GF-D8 (cell line): ENCODE measurements at regions not wholly inside any gene's neighbourhood (a gene's known extent, or its start where the extent isn't known, plus 50 kb on each side); places are given as distances from the start of the nearest gene placed in this dataset.
"Not testable (repeated sequence)": the region's sequence is repeated elsewhere in the genome, so short reads cannot be mapped to it uniquely, and the experiment has no call there.

ENCODE experiments used
- DNase-seq: peaks from one replicate; lab custom pipeline; 2025; lab: John Stamatoyannopoulos, UW

DNA sequence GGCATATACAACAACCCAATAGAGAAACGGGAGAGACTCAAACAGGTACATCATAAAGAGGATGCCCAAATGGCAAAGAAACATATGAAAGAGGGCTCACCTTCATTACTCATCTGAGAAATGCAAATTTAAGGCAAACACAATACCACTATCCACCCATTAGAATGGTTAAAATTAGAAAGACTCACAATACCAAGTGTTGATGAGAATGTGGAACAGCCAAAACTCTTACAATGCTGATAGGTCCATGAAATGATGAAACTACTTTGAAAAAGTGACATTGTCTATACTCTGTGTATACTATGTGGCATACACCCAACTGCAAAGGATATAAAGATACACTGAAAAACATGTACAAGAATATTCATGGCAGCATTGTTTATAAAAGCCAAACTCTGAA, 96.2 kb upstream of the TSHZ3 start:
- no peak for DNase-seq

DNA sequence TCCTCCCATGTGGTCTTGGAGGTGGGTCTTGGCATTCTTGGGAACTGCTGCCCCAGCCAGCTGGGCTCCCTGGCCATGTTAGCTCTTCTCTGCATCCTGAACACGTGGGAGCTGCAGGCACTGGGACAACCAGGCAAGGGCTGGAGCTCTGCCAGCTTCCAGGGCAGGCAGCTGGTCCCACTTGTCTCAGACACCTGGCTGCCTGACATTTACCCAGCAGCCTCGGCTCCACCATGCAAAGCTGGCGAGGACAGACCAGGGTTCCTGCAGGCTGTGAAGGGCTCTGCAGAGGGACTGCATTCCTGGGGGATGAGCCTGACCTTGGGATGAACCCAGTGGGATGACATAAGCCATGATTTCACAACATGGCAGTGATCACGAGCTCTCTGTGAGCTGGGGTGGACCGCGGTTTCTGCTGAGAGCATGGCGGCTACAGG, 99.0 kb upstream of the TSHZ3 start:
- DNase-seq: no peak

DNA sequence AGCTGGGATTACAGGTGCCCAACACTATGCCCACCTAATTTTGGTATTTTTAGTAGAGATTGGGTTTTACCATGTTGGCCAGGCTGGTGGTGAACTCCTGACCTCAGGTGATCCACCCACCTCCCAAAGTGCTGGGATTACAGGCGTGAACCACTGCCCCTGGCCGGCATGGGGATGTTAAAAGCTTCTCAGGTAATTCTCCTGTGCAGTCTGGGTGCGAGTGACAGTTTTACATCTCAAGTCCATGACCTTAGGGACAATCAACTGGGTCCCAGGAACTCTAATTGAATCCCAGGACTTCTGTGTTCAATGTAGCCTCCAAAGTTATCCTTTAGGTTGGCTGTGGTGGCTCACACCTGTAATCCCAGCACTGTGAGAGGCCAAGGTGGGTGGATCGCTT, 100.1 kb upstream of the TSHZ3 start:
- DNase-seq: no peak

DNA sequence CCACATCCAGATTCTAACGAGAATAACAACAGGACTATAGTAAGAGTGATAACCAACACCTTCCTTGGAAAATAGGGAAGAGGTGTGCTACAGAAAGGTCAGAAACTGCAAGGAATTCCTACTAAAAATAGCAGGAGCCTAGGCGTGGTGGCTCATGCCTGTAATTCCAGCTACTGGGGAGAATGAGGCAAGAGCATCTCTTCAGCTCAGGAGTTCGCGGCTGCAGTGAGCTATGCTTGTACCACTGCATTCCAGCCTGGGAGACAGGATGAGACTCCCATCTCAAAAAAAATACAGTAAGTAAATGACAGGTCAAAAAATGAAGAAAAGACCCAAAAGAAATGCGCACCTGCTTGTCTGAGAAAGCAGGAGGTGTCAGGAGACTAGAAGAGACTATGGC, 101.5 kb upstream of the TSHZ3 start:
- no peak for DNase-seq

DNA sequence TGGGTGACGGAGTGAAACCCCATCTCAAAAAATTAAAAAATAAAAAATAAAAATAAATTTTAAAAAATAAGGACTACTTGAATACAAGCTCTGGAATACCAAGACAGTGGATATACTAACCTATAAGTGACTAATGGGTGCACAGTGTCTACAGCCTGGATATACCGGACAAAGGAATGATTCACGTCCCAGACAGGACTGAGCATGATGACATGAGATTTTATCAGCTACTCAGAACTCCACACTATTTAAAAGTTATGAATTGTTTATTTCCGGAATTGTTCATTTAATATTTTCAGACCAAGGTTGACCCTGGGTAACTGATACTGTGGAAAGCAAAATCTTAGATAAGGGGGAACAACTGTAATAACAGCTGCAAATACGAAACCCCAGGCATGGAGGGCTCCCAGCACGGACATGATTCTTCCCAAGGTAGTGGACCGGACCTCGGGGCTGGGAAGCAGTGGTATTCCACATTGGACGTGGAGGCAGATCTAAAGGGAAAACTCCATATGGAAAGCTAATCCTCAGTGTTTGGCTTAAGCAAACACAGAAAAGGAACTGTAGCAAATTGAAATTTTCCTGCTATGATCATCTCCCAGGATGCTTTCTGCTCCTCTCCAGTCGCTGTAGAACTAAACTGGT, 102.6 kb upstream of the TSHZ3 start:
- DNase-seq: no peak

DNA sequence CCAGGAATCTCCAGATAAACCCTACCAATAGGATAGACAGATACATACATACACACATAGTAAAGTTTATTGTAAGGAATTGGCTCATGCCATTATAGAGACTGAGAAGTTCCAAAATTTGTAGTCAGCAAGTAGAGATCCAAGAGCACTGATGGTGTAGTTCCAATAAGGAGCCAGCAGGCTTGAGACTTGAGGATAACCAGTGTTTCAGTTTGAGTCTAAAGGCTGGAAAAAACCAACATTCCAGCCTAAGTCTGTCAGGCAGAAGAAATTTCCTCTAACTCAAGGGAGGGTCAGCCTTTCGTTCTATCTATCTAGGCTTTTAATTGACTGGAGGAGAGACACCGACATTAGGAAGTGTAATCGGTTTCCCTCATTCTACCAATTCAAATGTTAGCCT, 110.2 kb upstream of the TSHZ3 start:
- DNase-seq: no peak

DNA sequence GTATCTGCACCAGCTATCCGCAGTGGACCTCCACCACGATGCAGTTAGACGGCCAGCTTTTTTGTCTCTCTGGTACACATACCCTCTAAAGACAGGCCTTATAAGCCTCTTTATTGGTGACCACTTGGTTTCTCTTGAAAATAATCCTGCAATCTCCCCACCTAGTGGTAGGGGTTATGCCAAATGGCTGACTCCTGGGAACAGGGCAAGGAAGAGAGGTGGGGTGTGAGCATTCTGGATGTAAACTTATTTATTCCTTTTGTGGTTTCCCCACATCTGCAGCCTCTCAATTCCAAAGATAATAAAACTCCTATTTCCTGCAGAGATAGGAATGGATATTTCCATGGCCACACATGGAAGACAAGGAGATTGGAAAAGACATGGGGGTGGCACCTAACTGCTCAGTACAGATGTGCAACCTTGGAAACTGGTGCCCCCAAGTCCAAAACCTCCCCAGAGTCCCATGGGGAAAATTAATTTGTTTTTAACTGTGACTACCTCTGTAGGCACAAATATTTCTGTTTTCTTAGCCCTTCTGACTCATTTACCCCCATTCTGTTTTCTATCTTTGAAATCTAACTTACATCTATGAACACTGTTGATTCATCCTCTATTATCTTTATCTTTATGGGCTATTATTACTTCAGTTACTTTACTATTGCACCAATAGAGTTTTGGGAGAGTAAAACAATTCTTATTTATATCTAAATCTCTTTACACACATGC, 112.7 kb upstream of the TSHZ3 start:
- no peak for DNase-seq

DNA sequence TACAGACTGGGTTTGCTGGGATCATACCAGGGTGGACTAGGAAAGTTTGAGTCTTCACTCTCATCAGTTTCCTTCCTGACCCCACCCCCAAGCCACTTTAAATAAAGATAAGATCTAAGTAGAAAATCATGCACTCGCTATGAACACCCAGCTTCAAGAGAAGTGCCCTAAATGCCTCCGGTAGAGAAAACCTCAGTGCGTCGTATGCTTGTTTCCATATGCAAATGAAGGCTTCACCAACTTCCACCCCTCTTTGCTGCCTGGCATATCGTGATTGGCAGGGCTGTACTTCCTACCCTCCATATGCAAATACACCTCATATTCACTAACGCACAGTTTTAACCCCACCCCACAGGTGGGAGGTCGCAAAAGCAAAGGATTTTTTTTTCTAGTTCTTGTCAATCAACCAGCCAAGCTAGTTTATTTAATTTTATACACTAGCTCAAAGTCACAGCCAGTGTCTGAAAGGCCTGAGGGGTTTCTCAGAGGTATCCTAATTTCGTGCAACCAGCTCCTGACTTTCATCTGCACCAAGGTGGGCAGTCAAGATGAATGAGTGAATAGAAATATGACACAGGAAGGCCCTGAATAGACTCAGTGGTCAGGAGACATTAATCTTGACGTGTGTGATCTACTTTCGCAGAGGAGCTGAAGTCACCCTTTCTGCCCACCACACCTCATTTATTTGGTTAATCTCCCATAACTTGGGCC, 121.1 kb upstream of the TSHZ3 start:
- DNase-seq: no peak

DNA sequence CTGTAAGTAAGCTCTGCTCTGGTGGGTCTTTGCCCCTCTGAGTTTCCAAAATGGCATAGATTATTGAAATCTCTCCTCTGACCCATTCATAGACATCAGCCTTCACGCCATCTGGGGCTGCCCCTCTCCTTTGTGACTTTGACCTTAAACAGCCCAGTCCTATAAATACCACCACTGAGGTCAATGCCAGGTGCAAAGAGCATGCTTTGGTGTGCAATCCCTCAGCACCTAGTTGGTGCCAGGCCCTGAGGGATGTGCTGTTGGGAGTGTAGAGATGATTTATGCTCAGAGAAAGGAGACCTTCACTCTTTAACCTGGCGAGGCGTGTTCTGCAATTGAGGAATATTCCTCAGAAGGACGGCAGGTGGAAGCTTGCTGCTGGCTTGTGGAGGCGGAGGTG, 121.7 kb upstream of the TSHZ3 start:
- no peak for DNase-seq

DNA sequence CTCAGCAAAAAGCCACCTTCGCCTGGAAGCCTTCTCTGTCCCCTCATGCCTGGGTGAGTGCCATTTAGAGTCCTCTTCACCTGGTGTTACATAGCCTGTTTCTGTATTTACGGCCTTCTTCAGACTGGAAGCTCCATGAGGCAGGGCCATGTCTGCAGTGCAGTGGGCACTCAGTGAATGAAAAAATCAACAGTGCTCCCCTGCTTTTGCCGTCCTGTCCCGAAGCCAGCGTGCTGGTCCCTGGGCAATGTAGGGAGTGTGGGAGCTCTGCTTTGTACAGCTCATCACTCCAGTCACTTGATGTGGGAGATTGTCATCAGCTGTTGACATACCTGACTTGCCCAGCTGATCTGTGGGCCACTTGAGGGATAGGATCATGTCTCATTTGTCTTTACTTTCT, 129.0 kb upstream of the TSHZ3 start:
- DNase-seq: no peak

DNA sequence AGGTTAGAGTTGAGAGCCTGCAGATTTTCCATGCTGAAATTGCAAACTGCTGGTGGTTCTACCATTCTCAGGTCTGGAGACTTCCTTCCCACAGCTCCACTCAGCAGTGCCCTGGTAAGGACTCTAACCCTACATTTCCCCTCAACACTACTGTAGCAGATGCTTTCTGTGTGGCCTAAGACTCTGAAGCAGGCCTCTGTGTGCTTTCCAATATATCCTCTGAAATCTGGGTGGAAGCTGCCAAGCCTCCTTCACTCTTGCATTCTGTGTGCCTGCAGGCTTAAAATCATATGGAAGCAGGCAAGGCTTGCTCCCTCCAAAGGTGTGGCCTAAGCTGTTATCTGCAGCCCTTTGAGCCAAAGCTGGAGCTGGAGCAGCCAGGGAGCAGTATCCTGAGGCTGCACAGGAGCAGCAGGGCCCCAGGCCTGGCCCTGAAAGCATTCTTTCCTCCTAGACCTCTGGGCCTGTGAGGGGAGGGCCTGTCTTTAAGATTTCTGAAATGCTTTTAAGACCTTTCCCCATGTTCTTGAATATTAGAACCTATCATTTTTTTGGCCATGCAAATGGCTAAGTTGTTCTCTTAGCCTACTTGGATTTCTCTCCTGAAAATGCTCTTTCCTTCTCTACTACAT, 134.1 kb upstream of the TSHZ3 start:
- no peak for DNase-seq

DNA sequence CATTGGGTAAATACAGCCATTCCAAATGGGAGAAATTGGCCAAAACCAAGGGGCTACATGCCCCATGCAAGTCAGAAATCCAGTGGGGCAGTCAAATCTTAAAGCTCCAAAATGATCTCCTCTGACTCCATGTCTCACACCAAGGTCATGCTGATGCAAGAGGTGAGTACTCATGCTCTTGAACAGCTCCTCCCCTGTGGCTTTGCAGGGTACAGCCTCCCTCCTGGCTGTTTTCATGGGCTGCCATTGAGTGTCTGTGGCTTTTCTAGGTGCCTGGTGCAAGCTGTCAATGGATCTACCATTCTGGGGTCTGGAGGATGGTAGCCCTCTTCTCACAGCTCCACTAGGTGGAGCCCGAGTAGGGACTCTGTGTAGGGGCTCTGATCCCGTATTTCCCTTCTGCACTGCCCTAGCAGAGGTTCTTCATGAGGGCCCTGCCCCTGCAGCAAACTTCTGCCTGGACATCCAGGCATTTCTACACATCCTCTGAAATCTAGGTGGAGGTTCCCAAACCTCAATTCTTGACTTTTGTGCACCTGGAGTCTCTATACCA, 135.7 kb upstream of the TSHZ3 start:
- DNase-seq: not testable (repeated sequence)

DNA sequence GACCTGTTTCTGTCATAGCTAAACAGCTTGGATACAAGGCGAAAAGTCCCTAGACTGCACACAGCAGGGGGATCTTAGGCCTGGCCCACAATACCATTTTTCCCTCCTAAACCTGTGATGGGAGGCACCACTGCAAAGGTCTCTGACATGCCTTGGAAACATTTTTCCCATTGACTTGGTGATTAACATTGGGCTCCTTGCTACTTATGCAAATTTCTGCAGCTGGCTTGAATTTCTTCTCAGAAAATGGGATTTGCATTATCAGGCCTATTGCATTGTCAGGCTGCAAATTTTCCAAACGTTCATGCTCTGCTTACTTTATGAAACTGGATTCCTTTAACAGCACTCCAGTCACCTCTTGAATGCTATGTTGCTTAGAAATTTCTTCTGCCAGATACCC, 136.2 kb upstream of the TSHZ3 start:
- no peak for DNase-seq

DNA sequence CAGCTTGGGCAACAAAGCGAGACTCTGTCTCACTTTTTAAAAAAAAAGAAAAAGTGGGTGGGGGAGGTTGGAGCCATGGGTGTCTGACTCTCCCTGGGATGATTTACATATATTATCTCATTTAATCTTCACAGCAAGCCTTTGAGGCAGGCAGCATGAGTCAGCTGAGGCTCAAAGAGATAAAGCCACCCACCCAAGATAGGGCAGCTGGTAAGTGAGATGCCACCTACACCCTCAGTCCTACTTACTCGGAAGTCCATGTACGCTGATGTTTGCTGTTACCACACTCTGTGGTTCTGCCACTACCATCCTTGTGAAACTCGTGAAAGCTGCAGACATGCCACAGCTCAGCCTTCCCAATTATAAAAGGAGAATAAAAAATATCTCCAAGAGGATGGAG, 142.0 kb upstream of the TSHZ3 start:
- no peak for DNase-seq

DNA sequence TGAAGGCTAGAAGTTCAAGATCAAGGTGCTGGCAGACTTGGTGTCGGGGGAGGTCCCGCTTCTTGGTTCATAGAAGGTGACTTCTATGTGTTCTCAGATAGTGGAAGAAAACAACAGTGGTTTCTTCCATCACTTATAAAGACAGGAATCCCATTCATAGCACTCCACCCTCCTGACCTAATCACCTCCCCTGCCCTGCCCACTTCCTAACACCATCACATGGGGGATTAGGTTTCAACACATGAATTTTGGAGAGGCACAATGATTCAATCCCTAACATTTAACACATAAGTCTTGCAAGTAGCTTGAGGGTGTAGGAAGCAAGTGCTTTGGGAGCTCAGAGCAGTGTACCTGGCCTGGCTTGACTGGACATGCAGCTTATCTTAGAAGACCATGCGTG, 142.8 kb upstream of the TSHZ3 start:
- no peak for DNase-seq

DNA sequence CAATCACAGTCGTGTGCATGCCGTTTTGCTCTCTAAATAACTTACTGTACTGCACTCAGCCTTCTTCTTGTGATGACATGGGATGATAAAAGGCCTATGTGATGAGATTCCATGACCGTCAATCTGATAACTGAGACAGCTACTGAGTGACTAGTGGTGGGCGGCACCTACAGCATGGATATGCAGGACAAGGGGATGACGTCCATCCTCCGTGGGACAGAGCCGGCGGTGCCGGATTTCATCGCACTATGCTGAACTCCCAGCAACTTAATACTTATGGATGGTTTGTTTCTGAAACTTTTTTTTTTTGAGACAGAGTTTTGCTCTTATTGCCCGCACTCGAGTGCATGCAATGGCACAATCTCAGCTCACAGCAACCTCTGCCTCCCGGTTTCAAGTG, 146.8 kb upstream of the TSHZ3 start:
- DNase-seq: no peak

DNA sequence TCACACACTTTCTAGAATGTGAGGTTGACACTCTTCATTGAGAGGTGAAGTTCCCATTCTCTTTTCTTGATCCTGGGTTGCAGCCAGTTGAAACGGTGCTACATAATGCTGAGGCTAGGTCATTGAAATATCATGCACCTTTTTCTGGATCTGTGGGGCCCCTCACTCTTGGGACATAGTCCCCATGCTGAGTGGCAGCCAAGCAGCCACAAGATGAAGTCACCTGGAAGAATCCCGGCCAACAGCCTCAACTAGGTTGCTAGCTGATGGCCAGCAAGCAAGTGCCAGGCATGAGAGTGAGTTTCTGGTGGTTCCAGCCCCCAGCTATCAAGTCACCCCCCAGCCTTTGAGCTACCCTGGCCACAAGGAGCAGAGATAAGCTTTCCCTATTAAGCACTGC, 148.5 kb upstream of the TSHZ3 start:
- DNase-seq: no peak

DNA sequence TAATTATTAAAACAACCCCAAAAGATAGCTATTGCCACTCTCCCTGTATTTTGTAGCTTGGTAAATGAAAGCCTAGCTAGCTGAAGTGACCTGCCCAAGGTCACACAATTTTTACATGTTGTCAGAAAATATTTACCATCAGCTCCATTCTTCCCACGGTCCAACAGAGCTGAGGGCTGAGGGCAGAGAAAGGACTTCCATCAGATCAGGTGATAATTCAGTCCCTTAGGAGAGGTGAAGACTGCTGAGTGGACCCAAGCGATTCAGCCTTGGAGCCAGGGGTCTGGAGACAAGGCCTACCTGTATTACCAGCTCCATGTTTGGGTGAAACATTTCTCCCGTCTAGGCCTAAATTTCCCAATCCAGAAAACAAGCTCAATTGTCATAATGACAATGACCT, 149.5 kb upstream of the TSHZ3 start:
- DNase-seq: no peak

DNA sequence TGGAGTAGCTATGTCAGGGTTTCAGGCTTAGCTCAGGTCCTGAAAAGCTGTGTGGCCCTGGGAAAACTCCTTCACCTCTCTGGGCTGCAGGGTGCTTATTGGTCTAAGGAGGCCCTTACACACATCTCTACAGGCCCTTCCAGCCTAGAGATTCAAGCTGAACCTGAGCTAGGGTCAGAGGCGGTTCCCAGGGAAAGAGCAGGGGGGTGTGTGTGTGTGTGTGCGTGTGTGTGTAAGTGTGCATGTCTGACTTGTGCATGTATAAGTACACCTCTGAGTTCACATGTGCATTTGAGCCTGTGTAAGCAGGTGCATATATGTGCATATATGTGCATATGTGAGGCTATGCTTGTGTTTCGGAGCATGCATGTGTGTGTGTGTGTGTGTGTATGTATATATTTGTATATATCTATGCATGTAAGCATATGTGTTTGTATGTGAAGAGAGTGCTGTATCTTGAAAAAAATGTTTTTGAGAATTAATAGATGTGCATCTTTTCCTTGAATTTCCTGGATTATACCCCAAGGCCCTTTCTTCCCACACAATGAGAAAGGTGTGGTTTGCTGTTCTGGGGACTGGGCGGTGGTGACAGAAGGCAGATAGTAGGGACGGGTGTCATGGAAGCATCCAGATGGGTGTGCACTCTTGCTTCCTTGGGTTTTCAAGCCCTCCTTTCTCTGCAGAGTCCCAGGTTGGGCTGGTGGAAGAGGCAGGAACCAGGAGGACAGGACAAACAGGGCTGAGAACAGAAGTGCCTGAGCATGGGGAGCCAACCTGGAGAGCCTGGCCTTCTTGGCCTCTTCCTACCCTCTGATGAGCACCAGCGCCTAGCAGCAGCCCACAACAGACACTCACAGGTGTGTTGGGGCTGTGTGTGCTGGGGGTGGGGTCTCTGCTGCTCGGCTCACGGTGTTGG, 150.3 kb upstream of the TSHZ3 start:
- no peak for DNase-seq

DNA sequence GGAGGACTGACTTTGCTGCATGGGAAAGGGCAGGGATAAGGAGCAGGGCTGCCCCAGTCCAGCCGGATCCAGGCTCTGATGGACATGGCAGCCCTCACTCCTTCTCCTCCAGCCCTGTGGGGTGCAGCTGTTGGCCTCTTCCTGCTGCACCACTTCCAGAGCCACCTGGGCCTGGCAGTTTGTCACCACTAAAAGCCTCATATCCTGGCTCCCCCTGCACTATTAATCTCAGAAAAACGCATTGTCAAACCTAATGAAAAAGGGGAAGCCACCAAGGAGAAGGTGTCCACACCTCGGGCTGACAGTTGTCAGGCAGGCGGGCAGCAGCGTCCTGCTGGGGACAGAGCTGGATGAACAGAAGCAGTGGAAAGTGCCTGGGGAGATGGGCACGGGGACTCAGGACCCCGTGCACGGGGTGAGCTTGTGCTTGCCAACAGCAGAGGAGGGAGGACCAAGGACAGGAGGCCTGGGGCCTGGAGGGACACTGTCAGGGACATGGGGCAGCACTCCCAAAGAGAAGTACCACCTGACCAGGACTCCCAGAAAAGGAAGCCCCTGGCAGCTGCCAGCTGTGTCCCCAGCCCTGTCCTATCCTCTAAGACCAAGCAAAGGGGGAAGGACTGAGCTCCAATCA, 151.1 kb upstream of the TSHZ3 start:
- no peak for DNase-seq

DNA sequence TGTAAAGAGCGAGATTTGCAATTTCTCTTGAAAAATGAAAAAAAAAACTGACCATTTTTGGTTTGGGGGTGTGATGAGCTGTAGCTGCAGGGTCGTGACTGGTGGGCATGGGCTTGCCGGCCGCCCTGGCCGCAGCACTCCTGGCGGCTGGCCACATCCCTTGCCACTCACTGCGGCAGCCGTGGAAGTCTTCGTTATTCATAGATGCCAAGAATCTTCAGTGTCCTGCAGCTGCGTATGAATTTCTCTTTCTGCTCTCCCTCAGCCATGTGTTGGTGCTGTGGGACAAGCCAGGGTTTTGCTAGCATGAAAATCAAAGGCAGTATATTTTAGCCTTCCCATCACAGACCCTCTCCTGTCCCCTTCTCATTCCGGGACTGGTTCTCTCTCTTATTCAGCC, 151.7 kb upstream of the TSHZ3 start:
- no peak for DNase-seq
